Esophagus muscularis mucosa (tissue), 3 donors: ENCODE measurements at regions not wholly inside any gene's neighbourhood (a gene's known extent, or its start where the extent isn't known, plus 50 kb on each side); places are given as distances from the start of the nearest gene placed in this dataset.

Experiments
- CTCF ChIP-seq, 3 experiments: fragments of 200-600 bp in 2 of 3; fragments of 450-650 bp in 1 of 3; sonication (generic) in 2 of 3; IDR thresholded peaks; one replicate each; pipeline ENCODE4 v1.5.1; 2017 to 2019; ENCODE audit warnings: antibody characterized with exemption in 3 of 3, mild to moderate bottlenecking in 2 of 3, moderate library complexity in 1 of 3
- POLR2AphosphoS5 ChIP-seq, 2 donors: sonication (generic); formaldehyde crosslinking; IDR thresholded peaks; one replicate each; pipeline ENCODE4 v1.6.1; 2017; ENCODE audit warnings: antibody characterized with exemption in 2 of 2

GRCh38 chr1:22231995-22232690, 89.2 kb upstream of the WNT4 start:
- TF ChIP-seq CTCF (IDR thresholded peaks at IDR 0.05) (no peak), POLR2AphosphoS5 (IDR thresholded peaks at IDR 0.05) (no peak)
